Activated CD8-positive, alpha-beta memory T cell treated with anti-CD3 and anti-CD28 coated beads, Interleukin-2, amount 50 U/mL, for 24 hours (primary cell): ENCODE measurements at regions not wholly inside any gene's neighbourhood (a gene's known extent, or its start where the extent isn't known, plus 50 kb on each side); places are given as distances from the start of the nearest gene placed in this dataset.

Source experiments
- DNase-seq: peaks from one replicate; pipeline ENCODE4 v3.0.0-alpha.2; 2020; ENCODE audit errors: extremely low read depth

DNA sequence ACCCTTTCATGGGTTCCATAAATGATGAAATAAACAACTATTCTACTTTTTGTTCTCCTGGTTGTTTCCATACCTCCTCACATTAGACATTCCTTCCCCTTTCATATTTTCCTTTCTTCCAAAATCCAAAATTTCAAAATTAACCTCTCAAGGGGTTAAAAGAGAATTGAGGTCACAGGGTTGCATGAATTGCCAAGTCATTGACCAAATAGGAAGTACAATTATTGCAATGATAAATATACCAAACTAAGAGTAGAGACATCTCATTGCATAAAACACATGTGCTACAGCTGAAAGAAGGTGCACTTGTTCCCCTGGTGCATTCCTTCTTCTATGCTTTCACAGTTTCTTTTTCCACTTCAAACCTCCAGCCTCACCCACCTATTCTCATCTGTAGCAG is 136.1 kb downstream of the KCTD12 start:
- DNase-seq = no peak

DNA sequence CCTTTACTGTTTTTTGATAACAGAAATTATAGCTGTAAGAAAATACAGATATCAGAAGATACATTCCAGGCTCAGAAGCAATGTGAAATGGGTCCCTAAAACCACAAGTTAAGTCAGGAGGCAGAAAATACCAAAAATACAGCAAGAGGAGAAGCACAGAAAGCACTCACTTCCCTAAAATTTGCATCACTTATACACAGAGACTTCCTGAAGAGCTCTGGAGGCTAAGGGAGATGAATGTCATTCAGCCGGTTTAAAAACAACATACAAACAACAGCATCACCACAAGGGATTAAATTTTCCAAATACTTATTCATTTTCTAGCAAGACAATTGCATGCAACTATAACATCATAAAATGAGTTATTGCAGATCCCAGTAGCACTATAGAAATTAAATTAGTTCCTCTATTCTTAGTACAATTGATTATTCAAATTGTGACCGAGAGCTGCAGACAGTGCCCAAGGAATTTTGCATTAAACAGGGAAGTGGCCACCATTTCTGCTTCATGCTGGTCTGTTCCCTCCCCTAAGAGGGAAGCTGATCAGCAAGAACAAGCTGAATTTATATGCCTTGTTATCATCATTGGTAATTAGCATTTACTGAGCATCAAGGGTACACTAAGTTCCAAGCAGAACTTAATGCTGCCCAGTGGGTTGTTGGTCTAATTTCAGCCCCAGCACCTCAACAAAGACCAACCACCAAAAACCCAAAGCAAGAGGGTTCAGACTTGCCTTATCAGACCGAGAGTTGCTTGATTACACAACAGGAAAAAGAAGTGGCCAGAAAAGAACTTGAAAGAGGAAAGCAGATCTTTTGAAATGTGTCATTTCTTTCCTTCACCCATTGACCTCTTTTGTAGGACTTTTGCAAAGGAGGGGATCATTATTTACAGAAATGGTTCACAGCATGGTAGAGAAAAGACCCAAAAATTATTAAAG is 140.7 kb downstream of the KCTD12 start:
- no peak for DNase-seq

DNA sequence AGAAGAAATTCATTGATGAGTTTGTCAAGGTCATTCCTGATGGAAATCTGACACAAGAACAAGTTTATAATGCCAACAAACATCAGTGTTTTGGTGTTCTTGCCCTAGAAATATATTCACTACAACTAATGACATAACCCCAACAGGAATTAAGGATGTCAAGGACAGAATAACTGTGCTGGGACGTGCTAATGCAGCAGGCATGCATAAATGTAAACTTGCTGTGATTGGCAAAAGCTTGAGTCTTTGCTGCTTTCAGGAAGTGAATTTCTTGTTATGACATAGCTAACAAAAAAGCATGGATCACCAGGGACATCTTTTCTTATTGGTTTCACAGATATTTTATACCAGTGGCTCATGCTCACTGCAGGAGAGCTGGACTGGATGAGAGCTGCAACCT is 144.6 kb downstream of the KCTD12 start:
- no peak for DNase-seq

DNA sequence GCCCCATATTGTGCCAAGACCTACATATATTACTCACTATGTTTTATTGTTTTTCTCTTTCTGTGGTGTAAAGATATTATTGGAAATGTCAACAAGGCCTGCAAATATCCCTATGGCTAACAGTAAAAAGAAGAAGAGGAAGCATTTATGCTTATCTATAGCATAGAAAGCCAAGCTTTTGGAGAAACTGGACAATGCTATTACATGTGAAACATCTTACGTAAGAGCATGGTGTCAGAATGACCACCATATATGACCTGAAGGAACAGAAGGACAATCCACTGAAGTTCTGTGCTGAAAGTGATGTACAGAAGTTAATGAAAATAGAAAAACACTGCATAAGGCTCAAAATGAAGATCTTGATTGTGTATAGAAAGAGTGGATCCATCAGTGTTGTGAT is 145.2 kb downstream of the KCTD12 start:
- DNase-seq = no peak

GRCh38 chr13:76738616-76739015 is 147.6 kb downstream of the KCTD12 start:
- DNase-seq = no peak

- DNase-seq = no peak
Measured at GRCh38 chr13:76737526-76737925, 148.7 kb downstream of the KCTD12 start.

DNA sequence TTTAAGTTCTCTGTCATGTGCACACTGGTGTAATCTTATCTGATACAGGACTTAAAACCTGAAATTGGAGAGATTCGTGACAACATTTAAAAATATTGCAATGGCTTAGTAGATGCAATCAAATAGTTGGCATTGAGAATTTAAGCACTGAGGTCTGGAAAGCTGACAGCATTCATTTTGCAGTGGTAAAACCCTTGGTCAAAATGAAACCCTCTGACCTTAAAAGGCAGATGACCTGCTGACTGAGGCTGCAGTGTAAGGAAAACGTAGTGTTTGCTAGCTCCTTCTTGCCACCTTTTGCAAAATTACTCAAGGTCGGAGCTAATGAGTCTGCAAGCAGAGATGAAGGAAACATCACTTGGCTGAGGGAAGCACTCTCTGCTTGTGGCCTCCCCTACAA is 150.6 kb downstream of the KCTD12 start:
- DNase-seq = no peak

DNA sequence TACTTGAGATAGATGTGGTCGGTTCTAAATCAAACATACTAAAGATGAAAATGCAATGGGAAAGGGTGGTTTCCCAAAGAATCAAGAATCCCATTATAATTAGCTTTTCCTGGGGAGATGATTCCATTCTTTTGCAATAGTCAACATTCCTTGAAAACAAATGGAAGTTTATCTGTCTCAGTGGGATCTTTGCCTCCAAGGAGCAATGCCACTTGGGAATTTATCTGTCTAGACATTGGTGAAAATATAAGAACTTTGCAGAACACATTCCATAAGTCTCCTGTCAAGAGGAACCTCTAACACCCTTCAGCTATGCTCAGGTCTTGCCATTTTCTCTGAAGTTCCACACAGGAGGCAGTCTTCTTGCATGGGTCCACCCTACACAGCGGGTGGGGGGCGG is 152.5 kb downstream of the KCTD12 start:
- no peak for DNase-seq

GRCh38 chr13:76732367-76732766 is 153.8 kb downstream of the KCTD12 start:
- no peak for DNase-seq

GRCh38 chr13:76730220-76730619 is 156.0 kb downstream of the KCTD12 start:
- DNase-seq = no peak

DNA sequence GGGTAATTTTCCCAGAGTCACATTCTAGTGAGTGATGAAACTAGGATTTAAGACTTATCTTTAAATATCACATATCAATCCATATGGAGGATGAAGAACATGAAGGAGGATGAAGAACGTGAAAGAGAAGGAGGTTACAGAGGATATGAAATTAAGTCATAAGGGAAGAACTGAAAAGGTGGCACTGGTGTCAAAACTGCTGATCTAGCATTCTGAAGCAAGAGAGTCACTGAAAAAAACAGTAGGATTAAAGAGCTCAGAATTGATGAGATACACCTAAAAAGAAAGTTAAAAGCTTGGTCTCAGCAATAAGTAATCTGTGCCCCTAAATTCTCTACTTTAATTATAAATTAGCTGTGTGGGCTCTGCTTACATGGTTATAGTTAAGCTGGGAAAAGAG is 156.5 kb downstream of the KCTD12 start:
- no peak for DNase-seq

- no peak for DNase-seq
Measured at GRCh38 chr13:76725896-76726295, 160.3 kb downstream of the KCTD12 start.

GRCh38 chr13:76725211-76725610 is 161.0 kb downstream of the KCTD12 start:
- DNase-seq = no peak

DNA sequence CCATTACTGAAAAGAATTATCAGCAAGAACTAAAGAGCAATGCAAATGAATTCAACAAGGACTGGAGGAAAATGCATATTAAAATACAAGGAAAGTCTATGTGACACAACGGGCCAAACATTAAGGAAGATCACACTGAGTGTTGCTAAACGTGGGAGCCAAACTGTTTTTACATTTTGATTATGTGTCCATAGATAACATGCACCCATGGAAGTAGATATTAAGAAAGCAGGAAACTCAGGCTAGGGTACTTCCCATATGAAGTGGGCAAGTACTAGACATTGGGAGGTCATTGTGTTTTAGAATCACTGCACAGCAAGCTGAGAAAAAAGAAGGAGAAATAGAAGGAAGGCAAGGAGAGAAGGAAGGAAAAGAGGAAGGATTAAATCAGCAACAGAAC is 161.8 kb downstream of the KCTD12 start:
- DNase-seq = no peak

- no peak for DNase-seq
Measured at GRCh38 chr13:76723551-76724232, 162.5 kb downstream of the KCTD12 start.

GRCh38 chr13:76722782-76723181 is 163.4 kb downstream of the KCTD12 start:
- DNase-seq = no peak

- DNase-seq = no peak
Measured at GRCh38 chr13:76720821-76721220, 165.4 kb downstream of the KCTD12 start.

DNA sequence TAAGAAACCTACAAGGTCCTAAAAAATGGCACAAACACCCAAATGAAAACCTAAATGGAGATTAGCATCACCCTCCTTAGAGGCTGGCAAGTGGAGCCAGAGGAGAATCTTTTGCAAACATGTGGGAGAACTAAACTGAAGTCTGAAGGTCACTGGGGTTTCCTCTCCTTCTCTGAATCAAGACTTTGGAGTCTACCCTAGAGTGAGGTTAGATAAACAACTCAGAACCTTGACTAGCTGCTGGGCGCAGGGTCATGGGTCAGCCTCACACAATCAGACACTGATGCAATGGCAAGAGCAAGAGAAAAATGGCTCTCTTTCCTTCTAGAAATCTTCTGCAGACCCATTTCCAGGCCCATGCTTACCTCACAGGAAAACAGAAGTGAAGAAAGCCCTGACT is 165.8 kb downstream of the KCTD12 start:
- DNase-seq = no peak

DNA sequence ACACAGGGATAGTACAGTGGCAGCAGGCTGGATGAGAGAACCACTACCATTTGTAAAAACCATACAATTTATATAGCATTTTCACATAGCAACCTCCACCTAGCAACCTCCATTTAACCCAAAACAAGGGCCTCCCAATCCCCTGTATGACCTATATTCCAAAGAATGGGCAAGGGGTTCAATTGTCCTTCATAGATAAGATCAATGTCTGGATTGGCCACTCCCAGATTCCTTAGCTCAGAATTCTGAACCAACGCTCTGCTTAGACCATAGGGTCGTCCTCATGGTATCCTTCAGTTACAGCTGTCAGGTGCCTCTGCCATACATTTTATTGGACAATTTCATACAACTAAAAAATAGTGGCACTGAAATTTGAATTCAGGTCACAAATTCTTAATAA is 166.2 kb downstream of the KCTD12 start:
- no peak for DNase-seq

- DNase-seq = no peak
Measured at GRCh38 chr13:76717092-76717491, 169.1 kb downstream of the KCTD12 start.

DNA sequence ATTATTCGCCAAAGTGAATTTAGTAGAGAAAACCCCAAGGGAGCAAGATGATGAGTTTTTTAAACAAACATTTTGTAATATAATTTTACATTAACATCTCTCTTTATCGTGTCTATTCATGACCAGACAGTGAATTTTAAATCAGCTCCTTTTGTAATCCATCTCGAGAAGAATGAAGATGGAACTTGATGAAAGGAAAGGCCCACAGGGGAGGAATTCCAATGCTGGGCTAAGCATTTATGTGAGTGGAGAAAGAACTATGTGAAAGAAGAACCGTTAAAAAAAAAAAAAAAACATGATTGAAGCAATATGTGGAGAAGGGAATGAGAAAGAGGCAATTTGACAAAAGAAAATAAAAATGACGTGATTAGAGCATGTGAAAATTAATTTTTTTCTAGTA is 170.6 kb downstream of the KCTD12 start:
- DNase-seq = no peak

GRCh38 chr13:76715075-76715474 is 171.1 kb downstream of the KCTD12 start:
- no peak for DNase-seq

GRCh38 chr13:76713280-76713679 is 172.9 kb downstream of the KCTD12 start:
- no peak for DNase-seq
